HL-60 (cell line): ENCODE measurements at regions not wholly inside any gene's neighbourhood (a gene's known extent, or its start where the extent isn't known, plus 50 kb on each side); places are given as distances from the start of the nearest gene placed in this dataset.

Experiments used
- CTCF ChIP-seq: IDR thresholded peaks from one replicate; pipeline ENCODE4 v1.5.1; 2011; ENCODE audit warnings: low read length, control low read depth, inconsistent platforms; ENCODE audit not compliant: insufficient read depth
- POLR2AphosphoS5 ChIP-seq: IDR thresholded peaks from 2 replicates; pipeline ENCODE4 v1.6.1; 2012; ENCODE audit warnings: low read depth

DNA sequence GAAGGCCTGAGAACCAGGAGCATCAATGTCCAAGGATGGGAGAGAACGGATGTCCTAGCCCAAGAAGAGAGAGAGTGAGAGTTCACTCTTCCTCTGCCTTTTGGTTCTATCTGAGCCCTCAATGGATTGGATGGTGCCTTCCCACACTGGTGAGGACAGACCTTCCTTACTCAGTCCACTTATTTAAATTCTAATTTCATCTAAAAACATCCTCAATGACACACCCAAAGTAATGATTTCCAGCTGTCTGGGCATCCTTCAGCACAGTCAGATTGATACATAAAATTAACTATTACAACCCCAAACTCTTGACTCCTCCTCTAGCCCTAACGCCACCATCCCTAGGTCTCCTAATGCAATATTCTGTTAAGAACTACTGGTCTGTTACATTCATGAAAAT, 122.0 kb downstream of the GAS1 start:
- TF ChIP-seq POLR2AphosphoS5 (no peak), CTCF (no peak)
